GM12878 (cell line): ENCODE measurements at regions not wholly inside any gene's neighbourhood (a gene's known extent, or its start where the extent isn't known, plus 50 kb on each side); places are given as distances from the start of the nearest gene placed in this dataset.

Experiments used
- ASH2L ChIP-seq: fragments of 300-600, 200-600 bp; sonication (generic); IDR thresholded peaks from 2 replicates; pipeline ENCODE4 v1.6.1; 2017; ENCODE audit warnings: low read depth, mild to moderate bottlenecking, borderline replicate concordance
- CTCF ChIP-seq, 3 experiments: IDR thresholded peaks in 2 of 3; conservative IDR thresholded peaks in 1 of 3; 2 replicates each; pipeline ENCODE4 v1.5.1; 2011; ENCODE audit warnings: low read depth in 3 of 3, low read length in 3 of 3, mild to moderate bottlenecking in 3 of 3, control low read depth in 2 of 3, moderate library complexity in 2 of 3, inconsistent platforms in 1 of 3, mixed read lengths in 1 of 3; ENCODE audit not compliant: control insufficient read depth in 2 of 3, insufficient read depth in 1 of 3; ENCODE audit errors: extremely low read depth in 1 of 3
- EZH2 ChIP-seq: IDR thresholded peaks from 2 replicates; pipeline ENCODE4 v1.6.1; 2012; ENCODE audit warnings: low read depth, mild to moderate bottlenecking, control low read depth, inconsistent platforms, low read length, borderline replicate concordance; ENCODE audit not compliant: control insufficient read depth
- IRF3 ChIP-seq: fragments of 450-650 bp; IDR thresholded peaks from 2 replicates; pipeline ENCODE4 v1.6.1; 2014; ENCODE audit warnings: mild to moderate bottlenecking
- KDM1A ChIP-seq: fragments of 200-600 bp; sonication (generic); IDR thresholded peaks from 2 replicates; pipeline ENCODE4 v1.6.1; 2016; ENCODE audit warnings: borderline replicate concordance
- POLR2A ChIP-seq: IDR thresholded peaks from 2 replicates; pipeline ENCODE4 v1.6.1; 2011; ENCODE audit warnings: low read depth, mild to moderate bottlenecking, low read length
- SIN3A ChIP-seq: IDR thresholded peaks from 2 replicates; pipeline ENCODE4 v1.6.1; 2012; ENCODE audit warnings: low read depth, low read length, improper control_type of control experiment
- SP1 ChIP-seq: IDR thresholded peaks from one replicate; pipeline ENCODE4 v1.6.1; 2011; ENCODE audit warnings: low read depth, low read length
- YY1 ChIP-seq: IDR thresholded peaks from 2 replicates; pipeline ENCODE4 v1.6.1; 2011; ENCODE audit warnings: low read depth, mild to moderate bottlenecking, low read length
- ZNF274 ChIP-seq: IDR thresholded peaks from one replicate; pipeline ENCODE4 v1.8.0; 2011; ENCODE audit not compliant: insufficient read length, insufficient read depth
- TF ChIP-seq, protein P1 (sequence below): fragments of 450-650 bp; IDR thresholded peaks from 2 replicates; pipeline ENCODE4 v1.6.1; 2017; ENCODE audit warnings: mild to moderate bottlenecking
- TF ChIP-seq, protein P2 (sequence below): fragments of 450-650 bp; IDR thresholded peaks from 2 replicates; pipeline ENCODE4 v1.6.1; 2017; ENCODE audit warnings: antibody characterized with exemption, mild to moderate bottlenecking, moderate library complexity

DNA sequence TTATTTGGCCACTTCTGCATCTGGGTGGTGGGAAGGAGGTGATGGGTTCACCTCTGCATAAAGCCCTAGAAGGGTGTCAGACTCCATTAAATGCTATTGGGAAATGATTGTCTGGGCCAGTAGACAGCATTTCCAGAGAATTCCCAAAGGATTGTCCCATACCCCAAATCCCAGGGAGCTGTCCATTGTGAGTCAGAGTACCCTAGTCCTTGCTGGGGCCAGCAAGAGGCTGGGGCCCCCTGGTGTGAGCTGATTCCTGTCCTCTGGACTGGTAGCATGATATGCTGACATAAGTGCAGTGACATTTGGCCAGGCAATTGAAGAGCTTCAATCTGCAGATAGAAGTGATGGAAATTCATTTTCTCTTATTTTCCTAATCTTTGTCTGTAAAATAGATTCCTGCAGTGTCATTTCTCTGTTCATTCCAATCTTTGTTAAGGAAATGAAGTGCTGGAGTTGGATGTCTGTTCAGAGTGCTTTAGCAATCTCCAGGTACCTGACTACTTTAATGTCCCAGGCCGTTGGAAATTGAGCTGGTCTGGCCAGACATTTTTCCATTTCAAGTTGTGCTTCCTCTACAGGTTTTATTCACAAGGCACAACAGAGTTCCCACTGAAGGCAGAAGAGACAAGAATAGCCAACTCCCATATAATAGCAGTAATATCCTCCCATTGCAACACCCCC lies 91.2 kb downstream of the RPLP1 start:
- TF ChIP-seq YY1, result no peak
- no peak for TF ChIP-seq CTCF (IDR thresholded peaks at IDR 0.05 in 2 of 3, conservative IDR thresholded peaks at IDR 0.05 in 1 of 3; ENCODE audit: control insufficient read depth in 2 of 3, extremely low read depth in 1 of 3, insufficient read depth in 1 of 3, low read depth in 3 of 3, low read length in 3 of 3)
- TF ChIP-seq, protein P1, sequence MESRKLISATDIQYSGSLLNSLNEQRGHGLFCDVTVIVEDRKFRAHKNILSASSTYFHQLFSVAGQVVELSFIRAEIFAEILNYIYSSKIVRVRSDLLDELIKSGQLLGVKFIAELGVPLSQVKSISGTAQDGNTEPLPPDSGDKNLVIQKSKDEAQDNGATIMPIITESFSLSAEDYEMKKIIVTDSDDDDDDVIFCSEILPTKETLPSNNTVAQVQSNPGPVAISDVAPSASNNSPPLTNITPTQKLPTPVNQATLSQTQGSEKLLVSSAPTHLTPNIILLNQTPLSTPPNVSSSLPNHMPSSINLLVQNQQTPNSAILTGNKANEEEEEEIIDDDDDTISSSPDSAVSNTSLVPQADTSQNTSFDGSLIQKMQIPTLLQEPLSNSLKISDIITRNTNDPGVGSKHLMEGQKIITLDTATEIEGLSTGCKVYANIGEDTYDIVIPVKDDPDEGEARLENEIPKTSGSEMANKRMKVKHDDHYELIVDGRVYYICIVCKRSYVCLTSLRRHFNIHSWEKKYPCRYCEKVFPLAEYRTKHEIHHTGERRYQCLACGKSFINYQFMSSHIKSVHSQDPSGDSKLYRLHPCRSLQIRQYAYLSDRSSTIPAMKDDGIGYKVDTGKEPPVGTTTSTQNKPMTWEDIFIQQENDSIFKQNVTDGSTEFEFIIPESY, result no peak
- no peak for TF ChIP-seq IRF3
- TF ChIP-seq POLR2A, result no peak
- no peak for TF ChIP-seq KDM1A
- TF ChIP-seq, protein P2, sequence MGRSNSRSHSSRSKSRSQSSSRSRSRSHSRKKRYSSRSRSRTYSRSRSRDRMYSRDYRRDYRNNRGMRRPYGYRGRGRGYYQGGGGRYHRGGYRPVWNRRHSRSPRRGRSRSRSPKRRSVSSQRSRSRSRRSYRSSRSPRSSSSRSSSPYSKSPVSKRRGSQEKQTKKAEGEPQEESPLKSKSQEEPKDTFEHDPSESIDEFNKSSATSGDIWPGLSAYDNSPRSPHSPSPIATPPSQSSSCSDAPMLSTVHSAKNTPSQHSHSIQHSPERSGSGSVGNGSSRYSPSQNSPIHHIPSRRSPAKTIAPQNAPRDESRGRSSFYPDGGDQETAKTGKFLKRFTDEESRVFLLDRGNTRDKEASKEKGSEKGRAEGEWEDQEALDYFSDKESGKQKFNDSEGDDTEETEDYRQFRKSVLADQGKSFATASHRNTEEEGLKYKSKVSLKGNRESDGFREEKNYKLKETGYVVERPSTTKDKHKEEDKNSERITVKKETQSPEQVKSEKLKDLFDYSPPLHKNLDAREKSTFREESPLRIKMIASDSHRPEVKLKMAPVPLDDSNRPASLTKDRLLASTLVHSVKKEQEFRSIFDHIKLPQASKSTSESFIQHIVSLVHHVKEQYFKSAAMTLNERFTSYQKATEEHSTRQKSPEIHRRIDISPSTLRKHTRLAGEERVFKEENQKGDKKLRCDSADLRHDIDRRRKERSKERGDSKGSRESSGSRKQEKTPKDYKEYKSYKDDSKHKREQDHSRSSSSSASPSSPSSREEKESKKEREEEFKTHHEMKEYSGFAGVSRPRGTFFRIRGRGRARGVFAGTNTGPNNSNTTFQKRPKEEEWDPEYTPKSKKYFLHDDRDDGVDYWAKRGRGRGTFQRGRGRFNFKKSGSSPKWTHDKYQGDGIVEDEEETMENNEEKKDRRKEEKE, result no peak
- no peak for TF ChIP-seq SIN3A
- TF ChIP-seq EZH2, result no peak
- no peak for TF ChIP-seq SP1
- no peak for TF ChIP-seq ASH2L
- no peak for TF ChIP-seq ZNF274
